HG03575 (cell line): ENCODE measurements at regions not wholly inside any gene's neighbourhood (a gene's known extent, or its start where the extent isn't known, plus 50 kb on each side); places are given as distances from the start of the nearest gene placed in this dataset.
"Not testable (repeated sequence)": the region's sequence is repeated elsewhere in the genome, so short reads cannot be mapped to it uniquely, and the experiment has no call there.

Experiments used
- ATAC-seq: cut with Tn5 transposase; IDR thresholded peaks from one replicate; pipeline ENCODE4 v1.9.1; 2021; ENCODE audit not compliant: unreplicated experiment, insufficient number of reproducible peaks, low FRiP score; ENCODE audit errors: extremely low read depth

DNA sequence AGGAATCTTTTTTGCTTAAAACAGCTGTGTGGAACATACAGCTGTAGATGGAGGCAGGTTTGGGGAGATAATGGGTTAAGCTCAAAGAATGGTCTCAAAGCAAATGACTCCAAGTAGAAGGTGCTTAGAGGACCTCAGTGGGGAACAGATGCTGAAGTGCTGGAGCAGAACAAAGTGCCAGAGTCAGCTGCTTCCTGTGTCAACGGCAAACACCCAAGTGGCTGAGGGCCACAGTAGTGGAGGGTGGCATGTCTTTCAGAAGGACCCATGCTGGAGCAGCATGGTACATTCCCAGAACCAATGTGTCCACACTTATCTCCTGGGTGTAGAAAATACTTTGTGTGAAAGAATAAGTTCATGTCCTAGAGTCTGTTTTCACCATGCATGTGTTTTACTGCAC lies 197.5 kb downstream of the CCNG2 start:
- ATAC-seq: no peak

DNA sequence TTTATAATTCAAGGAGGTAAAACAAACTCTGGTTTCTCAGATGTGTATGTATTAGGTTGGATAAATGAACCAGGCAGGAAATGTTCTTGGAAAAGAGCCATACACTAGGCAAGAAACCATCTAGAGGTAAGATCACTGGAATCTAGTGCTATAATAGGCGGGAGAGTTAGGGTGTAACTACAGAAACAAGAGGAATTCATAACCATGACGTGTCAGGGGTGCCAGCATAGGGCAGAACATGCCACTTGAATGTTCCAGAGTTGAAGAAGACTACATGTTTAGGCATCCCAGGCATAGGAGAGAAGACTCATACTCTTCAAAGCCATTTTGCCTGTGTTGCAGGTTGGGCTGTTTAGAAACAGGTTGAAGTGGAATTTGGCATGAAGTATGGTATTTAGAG lies 198.7 kb downstream of the CCNG2 start:
- no peak for ATAC-seq

DNA sequence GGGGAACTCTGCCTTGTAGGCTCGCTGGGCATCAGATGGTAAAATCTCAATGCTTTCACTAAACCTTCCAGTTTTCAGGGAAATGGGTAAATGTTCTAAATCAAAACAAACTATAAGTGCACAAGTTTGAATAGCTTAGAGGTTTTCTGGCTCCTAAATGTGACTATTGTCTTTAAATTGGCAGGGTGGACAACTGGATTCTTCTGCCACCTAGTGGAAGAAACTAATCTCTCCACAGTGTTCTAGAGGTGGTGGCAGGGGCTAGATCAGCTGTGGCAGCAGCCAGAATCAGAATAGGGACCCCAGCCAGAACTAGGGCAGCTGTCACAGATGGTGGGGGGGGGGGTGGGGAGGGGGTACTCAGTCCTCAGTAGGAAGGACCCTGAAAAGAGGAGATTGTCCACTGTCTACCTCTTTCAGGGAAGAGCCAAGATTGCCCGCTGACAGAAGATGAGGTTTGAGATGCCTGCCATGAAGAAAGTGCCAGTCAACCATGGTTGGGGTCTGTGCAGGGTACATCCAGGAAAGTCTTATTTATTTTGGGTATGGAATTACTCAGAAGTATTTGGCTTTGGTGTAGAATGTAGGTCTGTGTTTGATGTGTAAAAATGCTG lies 201.4 kb downstream of the CCNG2 start:
- no peak for ATAC-seq

DNA sequence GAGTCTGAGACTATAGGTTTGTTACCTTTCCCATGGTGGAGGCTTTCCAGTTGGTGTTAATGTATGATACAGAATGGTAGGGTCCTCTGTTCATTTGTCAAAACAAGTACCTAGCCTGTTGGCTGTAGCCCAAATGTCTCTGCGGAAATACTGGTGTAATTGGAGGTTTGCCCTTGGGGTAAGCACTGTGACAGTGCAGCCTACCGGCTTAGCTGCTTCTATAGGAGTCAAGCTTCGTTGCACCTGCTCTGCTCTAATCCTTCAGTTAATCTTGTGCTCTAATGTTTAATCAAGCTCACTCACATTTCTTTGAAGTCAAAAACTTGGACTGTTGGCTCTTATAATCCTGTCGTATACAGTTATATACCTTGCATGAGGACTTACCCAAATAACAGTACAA lies 203.4 kb downstream of the CCNG2 start:
- no peak for ATAC-seq

DNA sequence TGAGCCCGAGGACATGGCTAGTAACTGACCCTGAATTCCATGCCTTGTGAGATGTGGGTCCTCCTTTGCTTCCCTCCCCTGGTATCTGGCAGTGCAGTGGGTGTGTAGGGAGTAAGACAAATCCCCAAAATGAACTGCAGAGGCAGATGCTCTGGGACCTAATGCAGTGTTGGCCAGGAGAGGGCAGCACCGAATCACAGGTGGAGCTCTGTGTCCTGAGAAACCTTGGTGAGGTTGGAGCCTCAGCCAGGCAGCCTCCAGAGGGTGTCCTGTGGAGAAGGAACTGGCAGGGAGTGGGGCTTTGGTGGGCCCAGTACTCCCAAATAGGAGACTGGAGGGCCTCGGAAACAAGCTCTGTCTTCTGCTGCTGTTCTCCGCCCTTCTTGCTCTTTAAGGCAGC lies 209.9 kb downstream of the CCNG2 start:
- not testable (repeated sequence) for ATAC-seq

DNA sequence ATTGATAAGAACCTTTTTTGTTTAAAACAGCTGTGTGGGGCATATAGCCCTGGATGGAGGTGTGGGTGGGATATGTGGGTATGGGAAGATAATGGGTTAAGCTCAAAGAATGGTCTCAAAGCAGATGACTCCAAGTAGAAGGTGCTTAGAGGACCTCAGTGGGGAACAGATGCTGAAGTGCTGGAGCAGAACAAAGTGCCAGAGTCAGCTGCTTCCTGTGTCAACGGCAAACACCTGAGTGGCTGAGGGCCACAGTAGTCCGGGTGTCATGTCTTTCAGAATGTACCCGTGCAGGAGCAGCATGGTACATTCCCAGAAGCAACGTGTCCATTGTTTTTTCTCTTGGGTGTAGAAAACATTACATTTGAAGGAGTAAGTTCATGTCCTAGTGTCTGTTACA lies 210.6 kb downstream of the CCNG2 start:
- ATAC-seq: no peak

DNA sequence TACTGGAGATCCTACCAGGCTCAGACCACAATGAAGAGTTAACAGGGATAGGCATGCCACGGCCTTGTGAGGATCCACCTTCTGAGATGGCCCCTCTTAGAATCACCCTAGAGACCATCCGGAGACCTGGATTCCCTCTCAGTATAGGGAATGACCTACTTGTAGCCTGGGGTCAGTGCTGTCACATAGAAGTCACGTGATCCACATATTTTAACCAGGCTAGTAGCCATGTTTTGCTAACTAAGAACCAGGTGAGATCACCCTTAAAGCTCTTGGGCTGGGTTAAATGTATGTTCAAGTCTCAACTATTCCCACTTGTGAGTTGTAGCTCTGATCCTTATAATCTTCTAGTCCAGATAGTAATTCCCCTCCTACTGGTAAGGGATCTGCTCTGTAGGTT lies 215.4 kb downstream of the CCNG2 start:
- ATAC-seq: no peak

DNA sequence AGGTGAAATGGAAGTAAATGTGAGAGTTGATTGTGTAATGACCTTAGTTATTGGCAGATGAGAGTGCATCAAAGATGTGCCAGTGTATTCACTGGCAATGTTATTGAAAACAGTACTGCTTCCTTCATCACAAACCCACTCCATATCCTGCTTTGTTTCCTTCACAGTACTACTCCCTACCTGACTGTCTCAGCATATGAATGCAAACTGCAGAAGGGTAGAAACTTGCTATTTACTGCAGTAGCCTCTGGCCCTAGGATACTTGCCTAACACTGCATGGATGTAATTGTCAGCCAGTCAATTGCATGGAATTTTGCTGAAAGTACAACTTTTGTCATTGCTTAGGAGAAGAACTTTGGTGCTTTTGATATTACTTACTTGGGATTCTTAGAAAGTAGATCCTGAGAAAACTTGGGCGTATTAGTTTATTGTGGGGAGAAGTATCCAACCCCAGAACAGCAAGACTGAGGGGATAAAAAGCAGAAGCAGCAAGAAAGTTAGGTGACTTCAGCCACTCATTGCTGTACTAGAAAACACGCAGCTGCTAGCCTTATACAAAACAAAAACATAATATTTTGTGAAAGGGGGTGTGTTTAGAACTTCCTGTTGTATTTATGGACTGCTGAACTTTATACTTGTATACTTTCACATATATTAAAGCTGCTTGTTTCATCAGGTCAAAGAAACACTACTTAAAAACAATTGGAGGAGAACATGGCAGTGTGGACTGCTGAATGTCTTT lies 219.0 kb downstream of the CCNG2 start:
- no peak for ATAC-seq

DNA sequence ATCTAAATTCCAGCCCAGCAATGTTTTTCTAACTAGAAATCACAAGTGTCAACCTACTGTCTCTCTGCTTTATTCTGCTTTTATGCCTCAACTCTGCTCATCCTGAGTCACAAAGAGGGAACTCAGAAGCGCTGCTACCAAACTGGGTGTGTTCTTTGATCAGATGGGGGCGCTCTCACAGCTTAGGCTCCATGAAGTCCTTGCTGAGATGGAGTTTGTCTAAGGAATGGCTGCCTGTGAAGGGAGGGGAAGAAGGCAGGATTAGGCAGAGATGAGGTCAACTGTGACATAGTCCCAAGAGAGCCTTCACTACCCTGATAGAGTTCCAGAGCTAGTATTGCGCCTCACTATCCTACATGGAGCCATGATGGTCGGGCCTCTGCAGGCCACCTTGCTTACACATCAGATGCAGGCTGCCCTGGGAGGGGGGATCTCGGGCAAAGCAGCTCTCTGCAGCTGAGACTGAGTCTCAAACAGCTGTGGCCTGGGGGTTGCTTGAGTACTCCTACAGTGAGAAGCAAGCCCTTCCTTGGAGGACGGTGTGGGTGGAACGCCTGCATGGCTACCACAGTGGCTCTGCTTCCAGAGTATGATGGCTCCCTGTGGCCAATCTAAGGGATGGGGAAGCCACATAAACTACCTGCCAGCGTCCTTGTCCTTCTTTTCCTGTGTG lies 219.9 kb downstream of the CCNG2 start:
- no peak for ATAC-seq

DNA sequence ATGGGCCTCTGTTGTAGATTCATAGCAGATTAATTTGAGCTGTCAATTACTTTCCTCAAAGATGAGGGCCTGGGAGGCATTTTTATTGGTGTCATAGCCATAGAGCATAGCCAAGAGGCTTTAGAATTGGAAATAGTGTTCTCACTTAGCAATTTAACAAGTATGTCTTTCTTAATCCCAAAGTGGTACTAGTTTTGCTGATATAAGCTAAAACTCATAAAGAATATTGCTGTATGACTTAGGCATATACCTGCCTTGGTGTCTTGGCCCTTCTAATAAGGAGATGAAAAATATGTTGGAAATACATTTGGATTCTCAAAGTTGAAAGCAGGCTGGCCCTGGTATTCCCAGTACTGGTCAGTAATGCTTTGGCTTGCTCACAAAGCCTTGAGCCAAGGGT lies 221.5 kb upstream of the CXCL13 start:
- no peak for ATAC-seq

DNA sequence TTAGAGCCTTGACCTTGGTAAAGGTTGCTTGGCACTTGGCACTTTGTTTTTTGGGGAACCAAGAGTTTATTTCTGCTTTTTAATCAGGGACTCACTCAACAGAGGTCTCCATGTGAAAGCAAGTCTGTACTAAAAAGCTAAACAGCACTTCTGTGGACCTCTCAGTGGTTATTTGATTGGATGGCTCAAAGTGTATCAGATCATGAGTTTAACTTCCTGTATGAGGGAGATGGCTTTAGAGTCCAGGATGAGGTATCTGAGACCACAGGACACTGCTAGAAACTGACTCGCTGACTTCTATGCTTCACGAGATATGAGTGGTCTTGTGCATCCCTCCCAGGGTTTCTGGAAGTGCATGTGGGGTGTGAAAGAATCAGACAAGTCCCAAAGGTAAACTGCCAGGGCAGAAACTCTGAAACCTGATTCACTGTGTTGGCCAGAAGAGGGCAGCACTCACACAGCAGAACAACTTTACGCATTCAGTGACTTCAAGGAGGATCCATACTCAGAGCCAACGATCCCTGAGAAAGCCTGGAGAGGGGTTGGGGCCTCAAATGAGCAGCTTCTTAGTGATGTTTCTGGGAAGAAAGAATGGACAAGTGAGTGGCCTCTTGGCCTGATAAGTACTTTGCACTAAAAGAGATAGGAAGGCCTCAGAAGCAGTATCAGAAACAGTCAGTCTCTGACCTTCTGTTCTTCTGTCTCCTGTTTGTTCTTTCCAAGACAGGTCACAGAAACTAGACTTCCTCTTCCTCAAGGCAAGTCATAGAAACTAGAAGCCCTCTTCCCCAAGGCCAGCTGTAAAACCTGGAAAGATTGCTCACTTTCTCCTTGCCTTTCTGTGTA lies 220.3 kb upstream of the CXCL13 start:
- ATAC-seq: no peak

DNA sequence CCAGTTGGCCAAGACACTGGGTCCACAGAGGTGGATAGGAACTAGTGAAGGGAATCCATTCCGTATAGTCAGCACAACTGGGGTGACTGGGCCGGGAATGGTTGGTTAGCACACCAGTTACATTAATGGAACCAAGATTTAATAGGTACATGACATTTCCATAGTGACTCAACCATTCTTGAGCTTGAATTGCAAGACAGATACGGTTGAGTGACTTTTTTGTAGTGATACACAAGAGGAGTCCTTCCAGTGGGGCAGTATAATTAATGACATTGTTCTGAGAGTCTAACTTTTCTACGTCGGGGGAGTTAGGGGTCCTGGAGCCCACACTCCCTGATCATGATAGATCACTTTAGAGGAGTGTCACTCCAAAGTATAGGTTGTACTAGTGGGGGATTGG lies 211.6 kb upstream of the CXCL13 start:
- ATAC-seq: no peak

DNA sequence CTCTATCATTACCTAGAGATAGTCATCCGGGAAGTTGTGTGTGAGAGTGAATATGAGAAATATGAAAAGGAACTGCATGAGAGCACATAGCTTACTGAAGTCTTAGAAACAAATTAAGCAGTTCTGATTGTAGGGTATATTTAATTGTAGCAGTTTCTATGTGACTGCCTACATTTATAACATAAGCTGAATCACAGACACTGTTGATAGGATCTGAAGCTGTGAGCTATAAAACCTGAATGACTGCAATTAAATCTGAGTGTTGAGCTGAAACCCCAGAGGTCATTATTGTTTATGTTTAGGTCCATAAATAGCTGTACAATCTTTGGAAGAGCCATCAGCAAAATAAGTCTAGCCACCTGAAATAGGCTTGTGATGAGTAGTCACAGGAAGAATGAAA lies 210.1 kb upstream of the CXCL13 start:
- ATAC-seq: no peak

DNA sequence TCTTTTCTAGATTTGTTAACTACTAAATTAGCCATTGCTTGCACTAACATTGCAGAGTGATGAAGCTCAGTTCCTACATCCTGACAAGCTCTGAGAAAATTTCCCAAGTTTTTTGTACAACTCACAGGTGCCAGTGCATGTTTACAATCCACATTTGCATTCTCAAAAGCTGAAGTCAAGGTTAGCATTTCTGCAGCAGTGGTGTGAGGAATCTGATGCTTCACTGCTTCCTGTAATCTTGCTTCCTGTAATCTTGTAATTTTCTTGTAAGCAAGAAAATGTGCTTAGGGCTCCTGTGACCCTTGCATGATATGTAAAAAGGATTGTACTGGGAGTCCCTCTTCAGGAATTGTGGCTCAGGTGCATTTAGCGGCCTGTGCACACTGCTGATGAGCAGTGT lies 207.4 kb upstream of the CXCL13 start:
- no peak for ATAC-seq

DNA sequence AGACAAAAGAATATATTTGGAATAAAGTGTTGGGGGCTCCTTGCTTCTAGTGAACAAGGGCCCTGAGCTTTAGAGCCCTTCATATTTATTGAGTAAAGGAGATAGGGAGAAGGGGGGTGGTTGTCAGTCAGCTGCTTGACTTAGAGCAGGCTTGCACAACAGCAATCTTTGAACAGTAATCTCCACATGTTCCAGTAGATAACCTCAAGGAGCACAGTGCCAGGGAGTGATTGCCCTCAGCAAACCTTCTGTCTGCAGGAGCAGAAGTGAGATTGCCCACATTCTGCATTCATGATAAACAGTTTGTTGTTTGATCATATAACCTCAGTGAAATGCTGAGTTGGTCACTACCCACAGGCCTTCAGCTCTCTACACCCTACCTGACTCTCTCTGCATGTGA lies 205.8 kb upstream of the CXCL13 start:
- no peak for ATAC-seq

DNA sequence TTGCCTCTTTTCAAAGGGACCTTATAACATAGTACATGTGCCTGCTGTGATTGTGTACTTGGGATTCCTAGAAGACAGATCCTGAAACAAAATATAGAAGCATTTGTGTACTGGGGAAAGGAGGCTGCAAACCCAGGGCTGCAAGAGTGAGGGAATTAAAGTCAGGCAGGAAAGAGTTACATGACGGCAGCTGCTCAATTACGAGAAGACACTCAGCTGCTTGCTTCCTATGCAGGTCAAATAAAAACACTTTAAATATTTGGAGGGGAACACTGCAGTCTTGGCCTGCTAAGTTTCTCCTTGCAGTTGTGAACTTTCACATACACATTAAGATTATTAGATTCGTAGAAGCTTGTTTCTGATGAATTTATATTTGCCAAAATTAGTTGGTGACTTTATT lies 191.9 kb upstream of the CXCL13 start:
- no peak for ATAC-seq

DNA sequence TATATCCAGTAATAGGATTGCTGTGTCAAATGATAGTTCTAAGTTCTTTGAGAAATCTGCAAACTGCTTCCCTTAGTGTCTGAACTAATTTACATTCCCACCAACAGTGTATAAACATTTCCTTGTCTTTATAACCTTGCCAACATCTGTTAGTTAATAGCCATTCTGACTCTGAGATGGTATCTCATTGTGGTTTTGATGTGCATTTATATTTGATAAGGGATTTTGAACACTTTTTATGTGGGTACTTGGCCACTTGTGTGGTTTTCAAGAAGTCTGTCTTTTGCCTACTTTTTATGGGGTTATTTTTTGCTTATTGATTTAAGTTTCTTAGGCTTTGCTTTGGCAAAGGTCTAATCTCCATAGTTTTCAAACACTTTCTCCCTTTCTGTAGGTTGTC lies 189.9 kb upstream of the CXCL13 start:
- ATAC-seq: no peak

DNA sequence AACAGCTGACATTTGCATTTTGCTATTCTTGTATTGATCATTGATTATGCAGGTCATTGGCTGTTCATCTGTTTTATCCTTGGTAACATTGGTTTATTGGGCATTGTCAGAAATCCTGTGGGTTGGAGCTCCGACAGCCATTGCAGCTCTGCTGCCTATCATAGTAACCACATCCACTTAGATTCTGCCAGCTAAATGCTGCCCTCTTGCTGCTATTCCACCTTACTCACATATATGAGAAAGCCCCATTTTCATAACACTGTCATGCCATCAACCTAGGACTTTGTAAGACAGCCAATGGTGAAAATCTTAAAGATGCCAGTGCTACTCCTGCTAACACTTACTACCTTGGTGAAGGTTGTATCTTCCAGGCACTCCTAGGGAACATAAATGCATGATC lies 187.3 kb upstream of the CXCL13 start:
- no peak for ATAC-seq

DNA sequence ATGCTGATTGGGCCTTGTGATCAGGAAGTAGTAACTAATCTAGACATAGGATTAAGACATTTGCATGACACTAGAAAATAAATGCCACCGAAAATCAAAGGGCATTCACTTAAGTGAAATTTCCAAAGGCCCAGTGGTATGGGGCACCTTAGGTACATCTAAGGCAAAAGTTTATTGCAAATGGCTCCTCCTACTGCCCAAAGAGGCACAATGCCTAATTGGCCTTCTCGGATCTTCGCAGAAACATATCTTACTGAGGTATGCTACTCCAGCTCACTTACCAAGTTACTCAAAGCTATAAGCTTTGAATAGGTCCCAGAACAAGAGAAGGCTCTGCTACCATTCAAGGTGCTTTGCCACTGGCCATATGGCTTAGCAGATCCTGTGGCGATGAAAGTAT lies 174.8 kb upstream of the CXCL13 start:
- ATAC-seq: no peak

DNA sequence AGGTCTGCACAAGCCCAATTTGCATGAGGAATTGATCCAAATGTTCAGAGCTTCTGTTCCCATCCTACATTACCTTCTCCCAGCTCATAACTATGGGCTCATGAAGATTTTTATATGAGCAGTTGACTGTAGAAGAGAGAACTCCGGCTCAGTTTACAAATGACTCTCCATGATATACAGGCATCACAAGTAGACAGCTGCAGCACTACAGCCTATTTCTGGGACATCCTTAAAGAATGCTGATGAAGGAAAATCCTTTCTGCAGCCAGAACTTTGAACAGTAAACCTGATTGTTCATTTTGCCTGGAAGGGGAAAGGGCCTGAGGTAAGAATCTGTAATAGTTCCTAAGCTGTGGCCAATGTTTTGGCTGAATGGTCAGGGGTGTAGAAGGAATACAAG lies 174.1 kb upstream of the CXCL13 start:
- no peak for ATAC-seq
